AG04450 (cell line): ENCODE measurements at regions not wholly inside any gene's neighbourhood (a gene's known extent, or its start where the extent isn't known, plus 50 kb on each side); places are given as distances from the start of the nearest gene placed in this dataset.

Source experiments
- CTCF ChIA-PET: fragments of 300-600, 350-600 bp; formaldehyde crosslinking; extraction: SDS; loops from one replicate; lab custom pipeline; 2022; ENCODE audit warnings: antibody characterized with exemption, inconsistent platforms; lab: Charles Lee
- POLR2A ChIA-PET: fragments of 350-600 bp; formaldehyde crosslinking; extraction: SDS; loops from one replicate; lab custom pipeline; 2021; ENCODE audit warnings: antibody characterized with exemption, inconsistent platforms; lab: Yijun Ruan, JAX
- DNase-seq: peaks from one replicate; pipeline ENCODE4 v3.0.0-alpha.2; 2011; ENCODE audit warnings: low read depth, low spot score
- H3K27ac ChIP-seq: one replicate; pipeline ENCODE4 v1.5.1; 2012; ENCODE audit warnings: low read depth, low read length, control low read depth
- H3K27me3 ChIP-seq: one replicate; pipeline ENCODE4 v1.6.0; 2012; ENCODE audit warnings: low read length; ENCODE audit not compliant: control insufficient read depth, insufficient read depth
- H3K4me3 ChIP-seq: 2 replicates; pipeline ENCODE4 v1.5.1; 2011; ENCODE audit warnings: mild to moderate bottlenecking, low read depth, low read length, control low read depth
- H3K9me3 ChIP-seq: 2 replicates; pipeline ENCODE4 v1.5.1; 2012; ENCODE audit warnings: low read length; ENCODE audit not compliant: control insufficient read depth, insufficient read depth
- TF ChIP-seq, protein P1 (sequence below): IDR thresholded peaks from 2 replicates; pipeline ENCODE4 v1.5.1; 2011; ENCODE audit warnings: low read depth, low read length, control low read depth, inconsistent platforms

DNA sequence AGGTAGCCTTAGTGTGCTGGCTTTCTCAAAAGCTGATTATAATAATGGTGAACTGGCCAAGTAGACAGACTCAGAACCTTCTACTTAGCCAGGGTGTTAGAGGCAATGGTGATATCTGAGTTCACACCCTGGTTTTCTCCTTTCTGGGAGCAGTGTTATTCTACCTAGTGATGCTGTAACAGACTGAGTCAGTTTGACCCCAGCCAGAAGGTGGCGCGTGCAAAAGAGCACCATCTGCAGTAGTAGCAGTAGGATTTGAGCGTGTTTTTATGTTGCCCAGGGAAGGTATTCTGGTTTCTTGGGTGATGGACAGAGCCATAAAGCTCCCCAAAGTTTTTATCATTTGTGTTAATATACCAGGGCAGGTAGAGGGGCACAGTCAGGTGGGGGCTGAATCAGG lies 143.8 kb upstream of the CPXCR1 start:
- ChIA-PET POLR2A (no interaction called here), CTCF (no interaction called here)
- Histone ChIP-seq H3K9me3 (peaks cover 6% of the 10 kb centered on the region; the same call in 1 of the 2 replicates), H3K27ac (no peak overlapping the region), H3K27me3 (no peaks in the 10 kb centered on the region), H3K4me3 (no peak overlapping the region)
- TF ChIP-seq, protein P1, sequence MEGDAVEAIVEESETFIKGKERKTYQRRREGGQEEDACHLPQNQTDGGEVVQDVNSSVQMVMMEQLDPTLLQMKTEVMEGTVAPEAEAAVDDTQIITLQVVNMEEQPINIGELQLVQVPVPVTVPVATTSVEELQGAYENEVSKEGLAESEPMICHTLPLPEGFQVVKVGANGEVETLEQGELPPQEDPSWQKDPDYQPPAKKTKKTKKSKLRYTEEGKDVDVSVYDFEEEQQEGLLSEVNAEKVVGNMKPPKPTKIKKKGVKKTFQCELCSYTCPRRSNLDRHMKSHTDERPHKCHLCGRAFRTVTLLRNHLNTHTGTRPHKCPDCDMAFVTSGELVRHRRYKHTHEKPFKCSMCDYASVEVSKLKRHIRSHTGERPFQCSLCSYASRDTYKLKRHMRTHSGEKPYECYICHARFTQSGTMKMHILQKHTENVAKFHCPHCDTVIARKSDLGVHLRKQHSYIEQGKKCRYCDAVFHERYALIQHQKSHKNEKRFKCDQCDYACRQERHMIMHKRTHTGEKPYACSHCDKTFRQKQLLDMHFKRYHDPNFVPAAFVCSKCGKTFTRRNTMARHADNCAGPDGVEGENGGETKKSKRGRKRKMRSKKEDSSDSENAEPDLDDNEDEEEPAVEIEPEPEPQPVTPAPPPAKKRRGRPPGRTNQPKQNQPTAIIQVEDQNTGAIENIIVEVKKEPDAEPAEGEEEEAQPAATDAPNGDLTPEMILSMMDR: no peak
- no peak for DNase-seq

DNA sequence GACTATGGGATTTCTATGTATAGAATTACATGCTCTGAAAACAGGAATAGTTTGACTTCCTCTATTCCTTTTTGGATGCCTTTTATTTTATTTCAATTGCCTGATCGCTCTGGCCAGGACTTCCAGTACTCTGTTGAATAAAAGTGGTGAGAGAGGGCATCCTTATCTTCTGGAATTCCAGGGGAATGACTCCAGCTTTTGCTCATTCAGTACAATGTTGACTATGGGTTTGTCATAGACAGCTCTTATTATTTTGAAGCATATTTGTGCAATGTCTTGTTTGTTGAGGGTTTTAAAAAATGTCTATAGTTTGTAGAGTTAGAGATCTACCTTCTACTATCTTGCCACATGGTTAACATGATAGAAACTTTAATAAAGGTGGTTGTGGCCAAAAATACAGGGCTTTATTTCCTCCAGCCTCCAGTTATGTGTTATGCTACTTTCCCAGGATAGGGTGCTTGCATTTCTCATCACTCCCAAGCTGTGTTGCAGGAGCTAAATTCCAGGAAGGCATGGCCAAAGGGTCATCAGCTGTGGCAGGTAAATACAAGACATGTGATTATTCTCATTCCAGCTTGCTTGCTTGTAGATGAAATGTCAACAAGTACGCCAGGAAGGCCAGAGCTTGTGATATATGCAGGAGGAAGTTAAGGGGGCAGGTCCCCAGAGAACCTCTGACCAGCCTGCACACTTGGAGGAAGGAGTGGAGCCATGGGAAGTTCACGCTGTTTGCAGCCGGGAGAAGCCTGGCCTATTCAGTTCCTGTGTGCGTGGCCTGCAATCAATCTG lies 142.4 kb upstream of the CPXCR1 start:
- no peak for DNase-seq
- TF ChIP-seq, protein P1: no peak
- H3K27me3 ChIP-seq: no peaks in the 10 kb centered on the region
- H3K4me3 ChIP-seq: no peak overlapping the region
- H3K9me3 ChIP-seq: no peaks in the 10 kb centered on the region; the same call in 1 of the 2 replicates
- ChIA-PET POLR2A (no interaction called here), CTCF (no interaction called here)
- H3K27ac ChIP-seq: no peak overlapping the region

DNA sequence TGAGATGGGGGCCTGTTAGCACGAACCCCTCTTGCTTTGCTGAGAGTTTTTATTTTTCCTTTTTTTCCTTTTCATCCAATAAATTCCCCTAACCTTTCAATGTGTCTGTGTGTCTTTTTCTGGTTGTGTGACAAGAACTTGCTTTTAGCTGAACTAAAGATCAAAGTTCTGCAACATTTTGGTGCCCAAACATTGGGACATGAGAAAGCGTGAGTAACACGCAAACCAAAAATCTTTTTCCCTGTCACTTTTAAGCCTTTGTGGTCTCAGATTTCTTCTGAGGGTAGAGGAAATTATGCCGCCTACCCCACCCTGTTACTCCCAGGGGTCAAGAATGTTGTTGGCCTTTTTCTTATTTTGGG lies 141.8 kb upstream of the CPXCR1 start:
- Histone ChIP-seq H3K9me3 (no peaks in the 10 kb centered on the region; the same call in 1 of the 2 replicates), H3K4me3 (no peak overlapping the region), H3K27ac (no peak overlapping the region), H3K27me3 (no peaks in the 10 kb centered on the region)
- TF ChIP-seq, protein P1: no peak
- POLR2A ChIA-PET: no interaction called here
- CTCF ChIA-PET: no interaction called here
- DNase-seq: no peak

DNA sequence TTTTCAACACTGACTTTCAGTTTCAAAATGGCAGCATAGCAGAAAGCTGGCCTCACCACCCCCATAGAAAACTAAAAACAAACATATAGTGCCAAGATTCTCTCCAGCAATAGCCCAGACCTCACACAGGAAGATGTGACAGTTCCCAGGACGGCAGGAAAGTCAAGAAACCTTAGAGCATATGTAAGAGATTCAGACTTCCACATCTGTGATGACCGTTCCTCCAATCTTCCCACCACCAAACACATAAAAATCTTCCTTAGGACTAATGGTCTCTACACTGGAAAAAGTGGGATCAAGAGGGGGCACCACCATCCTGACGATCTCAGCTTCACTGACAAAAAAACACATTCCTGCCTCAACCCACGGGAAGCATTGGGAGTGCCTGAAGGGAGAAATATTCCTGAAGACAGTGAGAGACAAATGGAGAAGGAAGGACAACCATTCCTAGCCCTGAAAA lies 134.1 kb upstream of the CPXCR1 start:
- TF ChIP-seq, protein P1: no peak
- no peaks in the 10 kb centered on the region for H3K9me3 ChIP-seq
- no peaks in the 10 kb centered on the region for H3K27me3 ChIP-seq
- no peak for DNase-seq
- ChIA-PET POLR2A (no interaction called here), CTCF (interaction anchor here (1.0 kb wide), 1 partner anchor 9 kb away, joined by 4 read pairs; no protein-coding TSS in a partner anchor)
- H3K27ac ChIP-seq: no peak overlapping the region
- no peak overlapping the region for H3K4me3 ChIP-seq

DNA sequence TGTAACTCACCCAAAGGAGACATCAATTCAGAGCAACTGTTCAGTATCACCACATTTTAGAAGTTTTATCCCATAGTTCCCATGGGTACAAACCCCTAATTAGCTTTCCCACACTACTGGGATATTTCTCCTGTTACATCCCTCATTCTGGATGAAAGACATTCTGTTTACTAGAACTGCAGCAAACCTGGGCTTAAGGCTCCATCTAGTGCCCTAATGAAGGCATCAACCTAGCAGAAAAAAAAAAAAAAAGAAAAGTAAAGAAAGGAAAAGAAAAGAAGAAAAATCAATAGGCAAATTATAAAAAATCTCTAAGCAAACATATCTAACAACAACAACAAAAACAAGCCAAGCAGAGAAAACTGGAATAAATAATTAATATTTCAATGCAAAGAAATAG lies 133.7 kb upstream of the CPXCR1 start:
- no peaks in the 10 kb centered on the region for H3K9me3 ChIP-seq
- no peak overlapping the region for H3K27ac ChIP-seq
- TF ChIP-seq, protein P1: no peak
- ChIA-PET POLR2A (no interaction called here), CTCF (interaction anchor here (1.0 kb wide), 1 partner anchor 8 kb away, joined by 4 read pairs; no protein-coding TSS in a partner anchor)
- H3K4me3 ChIP-seq: no peak overlapping the region
- no peaks in the 10 kb centered on the region for H3K27me3 ChIP-seq
- no peak for DNase-seq
